K562 (cell line): ENCODE measurements at regions not wholly inside any gene's neighbourhood (a gene's known extent, or its start where the extent isn't known, plus 50 kb on each side); places are given as distances from the start of the nearest gene placed in this dataset.

Experiments used
- ATF4 ChIP-seq: fragments of 450-650 bp; formaldehyde crosslinking; IDR thresholded peaks from 2 replicates; pipeline ENCODE4 v1.4.0; 2022; ENCODE audit warnings: mild to moderate bottlenecking, moderate library complexity
- E2F5 ChIP-seq: sonication (generic); formaldehyde crosslinking; IDR thresholded peaks from 2 replicates; pipeline ENCODE4 v1.8.0; 2022; ENCODE audit warnings: mild to moderate bottlenecking, missing genetic modification reagents
- ETS1 ChIP-seq: conservative IDR thresholded peaks from 2 replicates; pipeline ENCODE4 v1.6.1; 2011; ENCODE audit warnings: low read depth, mild to moderate bottlenecking, low read length; ENCODE audit not compliant: control insufficient read depth
- FOXO4 ChIP-seq: fragments of 450-650 bp; formaldehyde crosslinking; IDR thresholded peaks from 2 replicates; pipeline ENCODE4 v1.4.0; 2020; ENCODE audit warnings: mild to moderate bottlenecking, moderate library complexity
- TBP ChIP-seq: optimal IDR thresholded peaks from 2 replicates; pipeline ENCODE3; 2011; ENCODE audit warnings: low read depth, low read length, improper control_type of control experiment

- 0 out of 2 replicates have a peak, but pooled peaks have one; percentile 45 for TF ChIP-seq E2F5 (CRISPR knock-in tag)
- peak; percentile 83 for TF ChIP-seq TBP
- no peak for TF ChIP-seq FOXO4 (CRISPR knock-in tag)
- TF ChIP-seq ATF4 (CRISPR knock-in tag): no peak
- TF ChIP-seq ETS1: peak; percentile 96
These were observed 90.9 kb upstream of the CHD2 start (continued) for GRCh38 chr15:92809064-92809879.
